Lower leg skin (tissue), 3 donors: ENCODE measurements at regions not wholly inside any gene's neighbourhood (a gene's known extent, or its start where the extent isn't known, plus 50 kb on each side); places are given as distances from the start of the nearest gene placed in this dataset.

Source experiments
- CTCF ChIP-seq, 3 donors: fragments of 450-650 bp; IDR thresholded peaks; one replicate each; pipeline ENCODE4 v1.5.1; 2016; ENCODE audit warnings: antibody characterized with exemption in 3 of 3, mild to moderate bottlenecking in 3 of 3, moderate library complexity in 2 of 3
- POLR2A ChIP-seq, 2 donors: fragments of 450-650 bp; IDR thresholded peaks; one replicate each; pipeline ENCODE4 v1.6.1; 2016 to 2017; ENCODE audit warnings: antibody characterized with exemption in 2 of 2, mild to moderate bottlenecking in 1 of 2, moderate library complexity in 1 of 2

GRCh38 chr1:229988534-229988933 lies 78.5 kb upstream of the GALNT2 start:
- TF ChIP-seq POLR2A (IDR thresholded peaks at IDR 0.05) (no peak), CTCF (IDR thresholded peaks at IDR 0.05) (no peak)
